GM19455 (cell line): ENCODE measurements at regions not wholly inside any gene's neighbourhood (a gene's known extent, or its start where the extent isn't known, plus 50 kb on each side); places are given as distances from the start of the nearest gene placed in this dataset.

Experiments
- ATAC-seq: cut with Tn5 transposase; IDR thresholded peaks from one replicate; pipeline ENCODE4 v1.9.1; 2021; ENCODE audit not compliant: unreplicated experiment

GRCh38 chr7:137172105-137172590 is 171.4 kb downstream of the PTN start:
- no peak for ATAC-seq

GRCh38 chr7:137169282-137169698 is 174.2 kb downstream of the PTN start:
- ATAC-seq, result no peak

- ATAC-seq, result no peak
Measured at GRCh38 chr7:137167609-137168008, 175.9 kb downstream of the PTN start.

- ATAC-seq, result no peak
Measured at GRCh38 chr7:137166363-137166762, 177.2 kb downstream of the PTN start.

GRCh38 chr7:137165786-137166185 is 177.7 kb downstream of the PTN start:
- ATAC-seq, result no peak

GRCh38 chr7:137165241-137165640 is 178.3 kb downstream of the PTN start:
- ATAC-seq, result no peak

- ATAC-seq, result no peak
Measured at GRCh38 chr7:137164251-137164650, 179.3 kb downstream of the PTN start.

- no peak for ATAC-seq
Measured at GRCh38 chr7:137160236-137160635, 183.3 kb downstream of the PTN start.

GRCh38 chr7:137157256-137157655 is 186.3 kb downstream of the PTN start:
- ATAC-seq, result no peak

GRCh38 chr7:137151690-137152052 is 191.9 kb downstream of the PTN start:
- no peak for ATAC-seq

- ATAC-seq, result no peak
Measured at GRCh38 chr7:137151041-137151689, 192.4 kb downstream of the PTN start.

GRCh38 chr7:137147338-137147720 is 196.2 kb downstream of the PTN start:
- ATAC-seq, result no peak

- no peak for ATAC-seq
Measured at GRCh38 chr7:137146552-137147337, 196.8 kb downstream of the PTN start.

- no peak for ATAC-seq
Measured at GRCh38 chr7:137146012-137146455, 197.5 kb downstream of the PTN start.

GRCh38 chr7:137142376-137142775 is 201.2 kb downstream of the PTN start:
- ATAC-seq, result no peak

- no peak for ATAC-seq
Measured at GRCh38 chr7:137135654-137136350, 207.7 kb downstream of the PTN start.

GRCh38 chr7:137130751-137131158 is 212.8 kb downstream of the PTN start:
- ATAC-seq, result no peak

GRCh38 chr7:137129025-137129424 is 214.5 kb downstream of the PTN start:
- no peak for ATAC-seq

- ATAC-seq, result no peak
Measured at GRCh38 chr7:137127806-137128205, 215.7 kb downstream of the PTN start.

- ATAC-seq, result no peak
Measured at GRCh38 chr7:137127058-137127457, 216.5 kb downstream of the PTN start.

- ATAC-seq, result no peak
Measured at GRCh38 chr7:137122145-137122544, 221.4 kb downstream of the PTN start.

- ATAC-seq, result peak; percentile 79
Measured at GRCh38 chr7:137120690-137121089, 222.8 kb downstream of the PTN start.
